ENCODE measurements at regions not wholly inside any gene's neighbourhood (a gene's known extent, or its start where the extent isn't known, plus 50 kb on each side); places are given as distances from the start of the nearest gene placed in this dataset.
"Not testable (repeated sequence)": the region's sequence is repeated elsewhere in the genome, so short reads cannot be mapped to it uniquely, and the experiment has no call there.

- no peak for DNase-seq
These were observed 520.8 kb downstream of the GRIN2A start for GRCh38 chr16:9661336-9662017.

- DNase-seq: no peak
These were observed 518.6 kb downstream of the GRIN2A start for GRCh38 chr16:9663588-9663987.

GRCh38 chr16:9665851-9666271 is 516.4 kb downstream of the GRIN2A start:
- DNase-seq: no peak

- no peak for DNase-seq
These were observed 515.3 kb downstream of the GRIN2A start for GRCh38 chr16:9666834-9667480.

- no peak for DNase-seq
These were observed 512.2 kb downstream of the GRIN2A start for GRCh38 chr16:9670033-9670432.

GRCh38 chr16:9670616-9671015 is 511.6 kb downstream of the GRIN2A start:
- DNase-seq: not testable (repeated sequence)

- DNase-seq: not testable (repeated sequence)
These were observed 505.5 kb downstream of the GRIN2A start for GRCh38 chr16:9676560-9677300.

GRCh38 chr16:9677301-9677653 is 505.0 kb downstream of the GRIN2A start:
- no peak for DNase-seq

GRCh38 chr16:9679213-9679767 is 502.9 kb downstream of the GRIN2A start:
- DNase-seq: no peak

GRCh38 chr16:9680019-9680655 is 502.1 kb downstream of the GRIN2A start:
- no peak for DNase-seq

- no peak for DNase-seq
These were observed 501.3 kb downstream of the GRIN2A start for GRCh38 chr16:9680968-9681367.

- DNase-seq: no peak
These were observed 500.7 kb downstream of the GRIN2A start for GRCh38 chr16:9681508-9681907.

- DNase-seq: no peak
These were observed 499.9 kb downstream of the GRIN2A start for GRCh38 chr16:9682320-9682719.

- no peak for DNase-seq
These were observed 498.6 kb downstream of the GRIN2A start for GRCh38 chr16:9683677-9684076.

GRCh38 chr16:9687737-9688319 is 494.4 kb downstream of the GRIN2A start:
- no peak for DNase-seq

- DNase-seq: no peak
These were observed 492.6 kb downstream of the GRIN2A start for GRCh38 chr16:9689597-9689996.

- no peak for DNase-seq
These were observed 487.1 kb downstream of the GRIN2A start for GRCh38 chr16:9695152-9695551.
